ENCODE measurements at regions not wholly inside any gene's neighbourhood (a gene's known extent, or its start where the extent isn't known, plus 50 kb on each side); places are given as distances from the start of the nearest gene placed in this dataset.

DNA sequence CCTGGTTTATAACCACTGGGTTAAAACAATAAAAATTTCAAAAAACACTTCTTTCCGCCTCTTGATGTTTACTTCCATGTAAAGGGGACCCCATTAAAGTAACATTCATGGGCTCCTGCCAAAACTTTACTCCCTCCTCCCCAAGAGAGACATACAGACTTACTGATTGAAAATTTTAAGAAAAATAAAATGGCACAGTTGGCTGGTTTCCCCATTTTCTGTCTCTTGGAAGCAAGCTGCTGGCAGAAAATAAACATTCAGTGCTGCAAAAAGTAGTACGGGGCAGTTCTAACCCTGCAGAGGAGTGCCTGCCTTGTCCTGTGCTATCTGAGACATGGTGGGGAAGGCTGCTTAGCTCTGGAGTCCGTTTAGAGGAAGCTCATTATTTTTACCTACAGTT is 187.3 kb upstream of the INTU start:
- no peak overlapping the region for H3K4me3 Mint-ChIP-seq
- H3K4me1 Mint-ChIP-seq (ENCODE audit: low read depth), result no peaks in the 10 kb centered on the region
- no peak for DNase-seq
- H3K27me3 Mint-ChIP-seq, result peaks cover 1% of the 10 kb centered on the region
- CTCF ChIA-PET, result no interaction called here
- TF ChIP-seq, protein P1, sequence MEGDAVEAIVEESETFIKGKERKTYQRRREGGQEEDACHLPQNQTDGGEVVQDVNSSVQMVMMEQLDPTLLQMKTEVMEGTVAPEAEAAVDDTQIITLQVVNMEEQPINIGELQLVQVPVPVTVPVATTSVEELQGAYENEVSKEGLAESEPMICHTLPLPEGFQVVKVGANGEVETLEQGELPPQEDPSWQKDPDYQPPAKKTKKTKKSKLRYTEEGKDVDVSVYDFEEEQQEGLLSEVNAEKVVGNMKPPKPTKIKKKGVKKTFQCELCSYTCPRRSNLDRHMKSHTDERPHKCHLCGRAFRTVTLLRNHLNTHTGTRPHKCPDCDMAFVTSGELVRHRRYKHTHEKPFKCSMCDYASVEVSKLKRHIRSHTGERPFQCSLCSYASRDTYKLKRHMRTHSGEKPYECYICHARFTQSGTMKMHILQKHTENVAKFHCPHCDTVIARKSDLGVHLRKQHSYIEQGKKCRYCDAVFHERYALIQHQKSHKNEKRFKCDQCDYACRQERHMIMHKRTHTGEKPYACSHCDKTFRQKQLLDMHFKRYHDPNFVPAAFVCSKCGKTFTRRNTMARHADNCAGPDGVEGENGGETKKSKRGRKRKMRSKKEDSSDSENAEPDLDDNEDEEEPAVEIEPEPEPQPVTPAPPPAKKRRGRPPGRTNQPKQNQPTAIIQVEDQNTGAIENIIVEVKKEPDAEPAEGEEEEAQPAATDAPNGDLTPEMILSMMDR (IDR thresholded peaks at IDR 0.05), result no peak
- H3K9me3 Mint-ChIP-seq, result no peaks in the 10 kb centered on the region
- POLR2A ChIA-PET, result no interaction called here
- H3K36me3 Mint-ChIP-seq (ENCODE audit: low read depth), result no peaks in the 10 kb centered on the region
- no peak for ATAC-seq
- no peak overlapping the region for H3K27ac Mint-ChIP-seq
- intact Hi-C loops (cut with micrococcal nuclease), result no loop called here

DNA sequence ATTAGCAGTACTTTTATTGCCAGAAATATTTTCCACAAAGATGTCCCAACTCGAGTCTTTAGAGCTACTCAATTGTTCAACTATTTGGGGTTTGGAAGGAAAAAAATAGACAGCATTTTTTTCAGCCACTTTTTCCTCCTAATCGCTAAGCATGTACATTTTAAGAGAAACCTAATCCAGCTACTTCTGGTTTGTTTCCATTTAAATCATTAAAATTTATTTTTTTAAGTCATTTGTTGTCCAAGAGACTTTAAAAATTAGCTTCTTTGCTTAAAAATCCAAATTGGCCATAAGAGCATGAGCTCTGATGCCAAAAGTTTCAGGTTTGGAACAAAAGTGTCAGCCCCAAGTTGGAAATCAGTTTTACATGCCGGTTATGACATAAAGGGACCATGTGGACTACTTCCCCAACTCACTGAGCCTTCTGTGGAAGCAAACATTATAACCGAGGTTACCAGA is 186.3 kb upstream of the INTU start:
- ChIA-PET POLR2A (no interaction called here), CTCF (no interaction called here)
- ATAC-seq, result no peak
- H3K4me3 Mint-ChIP-seq, result no peak overlapping the region
- H3K36me3 Mint-ChIP-seq (ENCODE audit: low read depth), result no peaks in the 10 kb centered on the region
- intact Hi-C loops (cut with micrococcal nuclease), result no loop called here
- no peaks in the 10 kb centered on the region for H3K9me3 Mint-ChIP-seq
- H3K4me1 Mint-ChIP-seq (ENCODE audit: low read depth), result no peaks in the 10 kb centered on the region
- DNase-seq, result no peak
- no peak overlapping the region for H3K27ac Mint-ChIP-seq
- TF ChIP-seq, protein P1 (IDR thresholded peaks at IDR 0.05), result no peak
- peaks cover 1% of the 10 kb centered on the region for H3K27me3 Mint-ChIP-seq

DNA sequence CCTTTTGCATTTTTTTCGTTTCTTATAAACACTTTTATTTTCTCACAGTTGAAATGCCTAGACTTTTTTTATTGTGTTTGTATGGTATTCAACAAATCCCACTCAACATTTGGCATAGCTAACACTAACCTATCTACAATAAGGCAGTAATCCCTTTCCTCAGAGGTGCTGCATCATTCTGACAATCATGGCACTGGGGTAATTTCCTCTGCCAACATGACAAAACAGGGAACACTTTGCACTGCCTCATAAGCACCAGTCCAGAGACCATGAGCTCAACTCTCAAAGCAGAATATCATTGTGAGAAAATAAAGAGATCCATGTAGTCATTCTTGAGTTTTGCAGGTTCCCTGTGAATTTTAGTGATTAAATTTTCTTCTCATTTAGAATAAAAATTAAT is 183.8 kb upstream of the INTU start:
- no peak for DNase-seq
- Mint-ChIP-seq H3K27me3 (peaks cover 1% of the 10 kb centered on the region), H3K9me3 (no peaks in the 10 kb centered on the region), H3K4me1 (ENCODE audit: low read depth) (no peaks in the 10 kb centered on the region), H3K27ac (no peak overlapping the region), H3K36me3 (ENCODE audit: low read depth) (no peaks in the 10 kb centered on the region), H3K4me3 (no peak overlapping the region)
- ChIA-PET POLR2A (no interaction called here), CTCF (no interaction called here)
- no peak for ATAC-seq
- TF ChIP-seq, protein P1 (IDR thresholded peaks at IDR 0.05), result no peak
- intact Hi-C loops (cut with micrococcal nuclease), result no loop called here

DNA sequence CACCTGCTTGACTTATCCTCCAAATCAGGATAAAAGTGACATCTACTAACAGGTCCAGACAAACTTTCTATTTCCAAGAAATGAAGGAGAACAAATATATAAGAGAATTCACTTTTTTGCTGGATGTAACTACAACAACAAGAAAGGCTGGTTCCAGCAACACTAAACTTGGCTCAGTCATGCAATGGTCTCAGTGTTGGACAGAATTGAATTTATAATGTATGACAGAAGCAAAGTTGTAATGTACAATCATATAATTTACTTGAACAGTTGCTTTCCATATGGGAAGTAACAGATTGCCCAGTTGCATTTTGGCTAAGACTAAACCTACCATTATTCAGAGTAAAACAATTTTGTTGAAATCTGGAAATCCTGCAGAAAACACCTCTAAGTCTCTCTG is 183.3 kb upstream of the INTU start:
- intact Hi-C loops (cut with micrococcal nuclease), result no loop called here
- ChIA-PET CTCF (no interaction called here), POLR2A (no interaction called here)
- H3K36me3 Mint-ChIP-seq (ENCODE audit: low read depth), result no peaks in the 10 kb centered on the region
- H3K27me3 Mint-ChIP-seq, result peaks cover 1% of the 10 kb centered on the region
- H3K9me3 Mint-ChIP-seq, result no peaks in the 10 kb centered on the region
- ATAC-seq (no peak), DNase-seq (no peak)
- no peak overlapping the region for H3K4me3 Mint-ChIP-seq
- no peaks in the 10 kb centered on the region for H3K4me1 Mint-ChIP-seq (ENCODE audit: low read depth)
- no peak overlapping the region for H3K27ac Mint-ChIP-seq
- TF ChIP-seq, protein P1 (IDR thresholded peaks at IDR 0.05), result no peak

DNA sequence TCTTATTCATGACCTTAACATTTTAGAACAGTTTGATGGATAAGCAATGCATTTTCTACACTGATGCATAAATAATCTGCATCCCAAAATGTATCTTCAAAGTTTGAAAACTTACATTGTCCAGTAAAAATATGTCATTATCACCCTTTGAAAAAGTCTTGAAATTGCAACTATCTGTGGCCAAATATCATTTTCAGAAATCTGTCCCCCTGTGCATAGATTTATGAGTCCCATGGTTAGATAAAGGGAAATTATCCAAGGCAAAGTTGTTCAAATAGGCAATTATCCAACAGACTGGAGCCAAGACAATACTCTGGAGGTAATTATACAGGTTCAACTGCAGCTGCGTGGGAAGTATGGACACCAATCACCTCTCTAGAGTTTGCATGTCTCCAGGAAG is 182.5 kb upstream of the INTU start:
- no peak for DNase-seq
- POLR2A ChIA-PET, result no interaction called here
- Mint-ChIP-seq H3K4me1 (ENCODE audit: low read depth) (no peaks in the 10 kb centered on the region), H3K36me3 (ENCODE audit: low read depth) (no peaks in the 10 kb centered on the region), H3K27ac (no peak overlapping the region), H3K27me3 (peaks cover 1% of the 10 kb centered on the region), H3K9me3 (no peaks in the 10 kb centered on the region), H3K4me3 (no peak overlapping the region)
- intact Hi-C loops (cut with micrococcal nuclease), result no loop called here
- ATAC-seq, result no peak
- TF ChIP-seq, protein P1 (IDR thresholded peaks at IDR 0.05), result no peak
- CTCF ChIA-PET, result no interaction called here
